Endothelial cell (in vitro differentiated cells): ENCODE measurements at regions not wholly inside any gene's neighbourhood (a gene's known extent, or its start where the extent isn't known, plus 50 kb on each side); places are given as distances from the start of the nearest gene placed in this dataset.

Experiments
- DNase-seq: peaks from one replicate; pipeline ENCODE4 v3.0.0; 2021; ENCODE audit warnings: low spot score
- H3K27ac Mint-ChIP-seq: one replicate; pipeline ENCODE4 v1.8.0; 2021; ENCODE audit warnings: mixed read lengths, inconsistent platforms; ENCODE audit not compliant: unreplicated experiment
- H3K27me3 Mint-ChIP-seq: one replicate; pipeline ENCODE4 v1.8.0; 2021; ENCODE audit warnings: mild to moderate bottlenecking, moderate library complexity, mixed read lengths, inconsistent platforms; ENCODE audit not compliant: unreplicated experiment
- H3K36me3 Mint-ChIP-seq: one replicate; pipeline ENCODE4 v1.8.0; 2021; ENCODE audit warnings: mild to moderate bottlenecking, low read depth, mixed read lengths, inconsistent platforms; ENCODE audit not compliant: unreplicated experiment
- H3K4me1 Mint-ChIP-seq: one replicate; pipeline ENCODE4 v1.8.0; 2021; ENCODE audit warnings: mild to moderate bottlenecking, mixed read lengths, inconsistent platforms; ENCODE audit not compliant: unreplicated experiment
- H3K4me3 Mint-ChIP-seq: one replicate; pipeline ENCODE4 v1.8.0; 2021; ENCODE audit warnings: mild to moderate bottlenecking, mixed read lengths, inconsistent platforms; ENCODE audit not compliant: unreplicated experiment
- H3K9me3 Mint-ChIP-seq: one replicate; pipeline ENCODE4 v1.8.0; 2021; ENCODE audit warnings: mixed read lengths, inconsistent platforms; ENCODE audit not compliant: unreplicated experiment
- TF ChIP-seq, protein P1 (sequence below): fragments of 200-600 bp; sonication (generic); IDR thresholded peaks from one replicate; pipeline ENCODE4 v1.5.0; 2021; ENCODE audit warnings: antibody characterized with exemption; ENCODE audit not compliant: unreplicated experiment

DNA sequence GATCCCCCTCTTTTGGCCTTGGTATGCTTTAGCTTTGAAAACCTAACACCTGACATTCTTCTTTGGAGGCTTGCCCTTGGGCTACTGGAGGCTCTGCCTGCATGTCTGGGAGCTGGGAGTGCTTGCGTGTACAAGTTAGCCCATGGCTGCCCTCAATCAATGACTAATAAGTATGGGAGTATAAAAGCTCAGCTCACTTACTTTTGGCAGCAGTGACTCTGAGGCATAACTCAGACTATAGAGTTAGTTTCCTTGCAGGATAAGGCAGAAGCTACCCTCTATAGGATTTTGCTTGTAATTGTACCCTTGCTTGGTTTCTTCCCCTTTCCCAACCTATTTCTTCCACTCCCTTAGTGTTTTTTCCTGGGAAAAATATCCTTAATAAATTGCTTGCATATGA lies 247.9 kb downstream of the PPP1R2C start:
- no peak overlapping the region for H3K4me3 Mint-ChIP-seq
- TF ChIP-seq, protein P1, sequence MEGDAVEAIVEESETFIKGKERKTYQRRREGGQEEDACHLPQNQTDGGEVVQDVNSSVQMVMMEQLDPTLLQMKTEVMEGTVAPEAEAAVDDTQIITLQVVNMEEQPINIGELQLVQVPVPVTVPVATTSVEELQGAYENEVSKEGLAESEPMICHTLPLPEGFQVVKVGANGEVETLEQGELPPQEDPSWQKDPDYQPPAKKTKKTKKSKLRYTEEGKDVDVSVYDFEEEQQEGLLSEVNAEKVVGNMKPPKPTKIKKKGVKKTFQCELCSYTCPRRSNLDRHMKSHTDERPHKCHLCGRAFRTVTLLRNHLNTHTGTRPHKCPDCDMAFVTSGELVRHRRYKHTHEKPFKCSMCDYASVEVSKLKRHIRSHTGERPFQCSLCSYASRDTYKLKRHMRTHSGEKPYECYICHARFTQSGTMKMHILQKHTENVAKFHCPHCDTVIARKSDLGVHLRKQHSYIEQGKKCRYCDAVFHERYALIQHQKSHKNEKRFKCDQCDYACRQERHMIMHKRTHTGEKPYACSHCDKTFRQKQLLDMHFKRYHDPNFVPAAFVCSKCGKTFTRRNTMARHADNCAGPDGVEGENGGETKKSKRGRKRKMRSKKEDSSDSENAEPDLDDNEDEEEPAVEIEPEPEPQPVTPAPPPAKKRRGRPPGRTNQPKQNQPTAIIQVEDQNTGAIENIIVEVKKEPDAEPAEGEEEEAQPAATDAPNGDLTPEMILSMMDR, result no peak
- no peaks in the 10 kb centered on the region for H3K36me3 Mint-ChIP-seq
- peak overlapping the region; percentile 79 for H3K27ac Mint-ChIP-seq
- no peak for DNase-seq
- H3K9me3 Mint-ChIP-seq, result no peaks in the 10 kb centered on the region
- H3K27me3 Mint-ChIP-seq, result no peaks in the 10 kb centered on the region
- peaks cover 10% of the 10 kb centered on the region for H3K4me1 Mint-ChIP-seq

DNA sequence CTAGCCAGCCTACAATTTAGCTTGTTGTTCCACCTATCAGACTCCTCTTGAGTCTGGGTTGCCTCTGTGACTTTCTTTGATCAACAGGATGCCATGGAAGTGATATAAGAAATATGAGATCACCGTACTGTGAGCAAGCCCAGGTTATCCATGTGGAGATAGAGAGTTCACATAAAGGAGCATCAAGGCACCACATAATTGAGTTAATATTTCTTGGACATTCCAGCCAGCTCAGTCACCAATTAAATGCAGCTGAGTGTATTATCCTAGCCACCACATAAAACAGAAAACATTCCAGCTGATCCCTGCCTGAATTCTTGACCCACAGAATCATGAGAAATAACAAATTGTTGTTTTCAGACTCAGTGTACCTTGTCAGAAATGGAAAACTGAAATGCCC lies 253.6 kb downstream of the PPP1R2C start:
- no peaks in the 10 kb centered on the region for H3K4me1 Mint-ChIP-seq
- no peaks in the 10 kb centered on the region for H3K27me3 Mint-ChIP-seq
- no peak overlapping the region for H3K27ac Mint-ChIP-seq
- DNase-seq, result no peak
- H3K4me3 Mint-ChIP-seq, result no peak overlapping the region
- no peaks in the 10 kb centered on the region for H3K9me3 Mint-ChIP-seq
- TF ChIP-seq, protein P1, result no peak
- H3K36me3 Mint-ChIP-seq, result no peaks in the 10 kb centered on the region

DNA sequence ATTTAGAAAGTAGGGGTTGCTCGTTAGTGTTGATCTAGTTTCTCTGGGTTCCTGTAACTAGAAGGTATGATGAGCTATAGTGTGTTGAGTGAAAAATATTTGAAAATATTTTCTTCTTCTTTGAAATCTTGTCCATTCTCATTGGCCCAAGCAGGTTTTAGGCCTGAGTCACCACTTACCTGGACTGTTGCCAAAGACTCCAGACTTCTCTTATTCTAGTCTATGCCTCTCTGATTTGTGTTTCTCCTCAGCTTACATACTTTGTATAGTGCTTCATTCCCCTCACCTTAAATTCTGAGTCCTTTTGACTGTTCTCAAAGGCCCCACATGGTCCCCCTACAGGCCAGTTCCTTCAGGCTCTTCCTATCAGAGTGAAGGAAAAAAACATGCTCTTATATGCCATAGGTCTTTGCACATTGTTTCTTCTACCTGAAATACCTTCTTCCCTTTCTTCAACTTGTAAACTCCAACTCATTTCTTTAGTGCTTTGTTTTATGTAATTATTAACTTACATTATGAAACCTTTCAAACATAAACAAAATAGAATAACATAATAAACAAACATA lies 258.2 kb downstream of the PPP1R2C start:
- DNase-seq, result no peak
- Mint-ChIP-seq H3K27me3 (no peaks in the 10 kb centered on the region), H3K36me3 (no peaks in the 10 kb centered on the region)

DNA sequence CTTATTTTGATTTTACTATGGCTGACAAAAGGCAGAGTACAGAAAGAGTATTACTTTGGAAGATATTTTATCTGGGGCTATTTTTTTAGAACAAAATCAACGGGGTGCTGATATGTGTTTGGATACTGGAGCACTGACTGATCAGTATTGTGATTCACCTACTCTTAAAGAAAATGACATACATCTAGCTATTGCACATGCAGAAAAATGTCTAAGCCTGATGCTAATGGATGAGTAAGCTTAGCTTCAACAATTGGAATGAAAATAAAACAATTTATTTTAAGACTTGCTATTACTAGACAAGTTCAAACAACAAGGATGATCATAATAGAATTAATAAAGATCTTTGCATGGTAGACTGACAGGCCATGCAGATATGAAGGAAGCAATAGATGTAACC lies 262.0 kb downstream of the PPP1R2C start:
- H3K4me1 Mint-ChIP-seq, result no peaks in the 10 kb centered on the region
- no peak for DNase-seq
- H3K27me3 Mint-ChIP-seq, result no peaks in the 10 kb centered on the region
- H3K4me3 Mint-ChIP-seq, result no peak overlapping the region
- no peak overlapping the region for H3K27ac Mint-ChIP-seq
- TF ChIP-seq, protein P1, result no peak
- no peaks in the 10 kb centered on the region for H3K36me3 Mint-ChIP-seq
- no peaks in the 10 kb centered on the region for H3K9me3 Mint-ChIP-seq

More for the DNA sequence above, 258.2 kb downstream of the PPP1R2C start:
- Mint-ChIP-seq H3K9me3 (no peaks in the 10 kb centered on the region), H3K4me3 (no peak overlapping the region), H3K27ac (no peak overlapping the region), H3K4me1 (no peaks in the 10 kb centered on the region)
- TF ChIP-seq, protein P1, result no peak

DNA sequence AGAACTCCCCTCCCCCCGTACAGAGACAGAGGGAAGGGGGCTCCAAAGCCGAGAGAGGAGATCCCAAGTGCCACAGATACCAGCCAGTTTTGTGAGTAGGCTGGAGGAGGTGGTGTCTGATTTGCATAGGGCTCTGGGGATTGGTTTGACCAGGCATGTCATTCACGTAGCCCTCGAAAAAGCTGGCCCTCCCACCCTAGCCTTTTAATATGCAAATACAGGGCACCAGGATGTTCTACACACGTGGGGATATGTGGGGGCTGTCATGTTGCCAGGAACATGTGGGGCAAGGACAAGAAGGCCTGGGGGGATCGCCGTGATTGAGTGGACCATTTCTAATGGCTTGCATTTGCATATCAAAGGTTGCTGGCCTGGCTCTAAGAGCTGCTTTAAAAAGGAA lies 272.9 kb downstream of the PPP1R2C start:
- no peak for DNase-seq
- no peaks in the 10 kb centered on the region for H3K9me3 Mint-ChIP-seq
- H3K4me1 Mint-ChIP-seq, result no peaks in the 10 kb centered on the region
- no peaks in the 10 kb centered on the region for H3K27me3 Mint-ChIP-seq
- TF ChIP-seq, protein P1, result no peak
- H3K4me3 Mint-ChIP-seq, result no peak overlapping the region
- H3K36me3 Mint-ChIP-seq, result no peaks in the 10 kb centered on the region
- no peak overlapping the region for H3K27ac Mint-ChIP-seq
